ENCODE measurements at regions not wholly inside any gene's neighbourhood (a gene's known extent, or its start where the extent isn't known, plus 50 kb on each side); places are given as distances from the start of the nearest gene placed in this dataset.
A peak's percentile ranks its signal among the peaks of the same experiment; 100 is the strongest.

GRCh38 chr5:105015098-105015497 is 1452.5 kb upstream of the NUDT12 start:
- in situ Hi-C loops (cut with HindIII; ENCODE audit: low pct_unique_long_range_greater_than_20kb, low sequenced_read_pairs), result no loop called here
- no peak for DNase-seq (ENCODE audit: low read depth in 1 of 2, low spot score in 1 of 2)
- TF ChIP-seq JUND (IDR thresholded peaks at IDR 0.05; ENCODE audit: low read depth), result no peak

- in situ Hi-C loops (cut with HindIII; ENCODE audit: low pct_unique_long_range_greater_than_20kb, low sequenced_read_pairs), result no loop called here
- DNase-seq (ENCODE audit: low read depth in 1 of 2, low spot score in 1 of 2), result no peak
- no peak for TF ChIP-seq JUND (IDR thresholded peaks at IDR 0.05; ENCODE audit: low read depth)
Observed at GRCh38 chr5:104998572-104998971, 1436.0 kb upstream of the NUDT12 start.

GRCh38 chr5:104998169-104998568 is 1435.6 kb upstream of the NUDT12 start:
- DNase-seq (ENCODE audit: low read depth in 1 of 2, low spot score in 1 of 2), result peak in 1 of 2 experiments; percentile 10
- in situ Hi-C loops (cut with HindIII; ENCODE audit: low pct_unique_long_range_greater_than_20kb, low sequenced_read_pairs), result no loop called here
- TF ChIP-seq JUND (IDR thresholded peaks at IDR 0.05; ENCODE audit: low read depth), result no peak

GRCh38 chr5:104987074-104987473 is 1424.5 kb upstream of the NUDT12 start:
- no peak for TF ChIP-seq JUND (IDR thresholded peaks at IDR 0.05; ENCODE audit: low read depth)
- in situ Hi-C loops (cut with HindIII; ENCODE audit: low pct_unique_long_range_greater_than_20kb, low sequenced_read_pairs), result no loop called here
- DNase-seq (ENCODE audit: low read depth in 1 of 2, low spot score in 1 of 2), result no peak

GRCh38 chr5:104977529-104977928 is 1414.9 kb upstream of the NUDT12 start:
- peak in 1 of 2 experiments; percentile 14 for DNase-seq (ENCODE audit: low read depth in 1 of 2, low spot score in 1 of 2)
- TF ChIP-seq JUND (IDR thresholded peaks at IDR 0.05; ENCODE audit: low read depth), result no peak
- in situ Hi-C loops (cut with HindIII; ENCODE audit: low pct_unique_long_range_greater_than_20kb, low sequenced_read_pairs), result no loop called here

- in situ Hi-C loops (cut with HindIII; ENCODE audit: low pct_unique_long_range_greater_than_20kb, low sequenced_read_pairs), result no loop called here
- DNase-seq (ENCODE audit: low read depth in 1 of 2, low spot score in 1 of 2), result no peak
- no peak for TF ChIP-seq JUND (IDR thresholded peaks at IDR 0.05; ENCODE audit: low read depth)
Observed at GRCh38 chr5:104967806-104968410, 1405.3 kb upstream of the NUDT12 start.

- in situ Hi-C loops (cut with HindIII; ENCODE audit: low pct_unique_long_range_greater_than_20kb, low sequenced_read_pairs), result no loop called here
- no peak for DNase-seq (ENCODE audit: low read depth in 1 of 2, low spot score in 1 of 2)
- TF ChIP-seq JUND (IDR thresholded peaks at IDR 0.05; ENCODE audit: low read depth), result no peak
Observed at GRCh38 chr5:104965006-104965405, 1402.4 kb upstream of the NUDT12 start.

GRCh38 chr5:104955479-104955878 is 1392.9 kb upstream of the NUDT12 start:
- in situ Hi-C loops (cut with HindIII; ENCODE audit: low pct_unique_long_range_greater_than_20kb, low sequenced_read_pairs), result no loop called here
- TF ChIP-seq JUND (IDR thresholded peaks at IDR 0.05; ENCODE audit: low read depth), result no peak
- no peak for DNase-seq (ENCODE audit: low read depth in 1 of 2, low spot score in 1 of 2)

GRCh38 chr5:104952876-104953275 is 1390.3 kb upstream of the NUDT12 start:
- in situ Hi-C loops (cut with HindIII; ENCODE audit: low pct_unique_long_range_greater_than_20kb, low sequenced_read_pairs), result no loop called here

GRCh38 chr5:104951829-104952228 is 1389.2 kb upstream of the NUDT12 start:
- TF ChIP-seq JUND (IDR thresholded peaks at IDR 0.05; ENCODE audit: low read depth), result no peak
- no peak for DNase-seq (ENCODE audit: low read depth in 1 of 2, low spot score in 1 of 2)
- in situ Hi-C loops (cut with HindIII; ENCODE audit: low pct_unique_long_range_greater_than_20kb, low sequenced_read_pairs), result no loop called here

More at GRCh38 chr5:104952876-104953275, 1390.3 kb upstream of the NUDT12 start:
- DNase-seq (ENCODE audit: low read depth in 1 of 2, low spot score in 1 of 2), result no peak
- no peak for TF ChIP-seq JUND (IDR thresholded peaks at IDR 0.05; ENCODE audit: low read depth)

GRCh38 chr5:104947076-104947475 is 1384.5 kb upstream of the NUDT12 start:
- in situ Hi-C loops (cut with HindIII; ENCODE audit: low pct_unique_long_range_greater_than_20kb, low sequenced_read_pairs), result no loop called here
- no peak for DNase-seq (ENCODE audit: low read depth in 1 of 2, low spot score in 1 of 2)
- TF ChIP-seq JUND (IDR thresholded peaks at IDR 0.05; ENCODE audit: low read depth), result no peak

GRCh38 chr5:104942735-104943134 is 1380.1 kb upstream of the NUDT12 start:
- DNase-seq (ENCODE audit: low read depth in 1 of 2, low spot score in 1 of 2), result peak in 1 of 2 experiments; percentile 27
- in situ Hi-C loops (cut with HindIII; ENCODE audit: low pct_unique_long_range_greater_than_20kb, low sequenced_read_pairs), result no loop called here
- TF ChIP-seq JUND (IDR thresholded peaks at IDR 0.05; ENCODE audit: low read depth), result no peak

- no peak for DNase-seq (ENCODE audit: low read depth in 1 of 2, low spot score in 1 of 2)
- in situ Hi-C loops (cut with HindIII; ENCODE audit: low pct_unique_long_range_greater_than_20kb, low sequenced_read_pairs), result no loop called here
- TF ChIP-seq JUND (IDR thresholded peaks at IDR 0.05; ENCODE audit: low read depth), result no peak
Observed at GRCh38 chr5:104941030-104941645, 1378.5 kb upstream of the NUDT12 start.

GRCh38 chr5:104937598-104937997 is 1375.0 kb upstream of the NUDT12 start:
- in situ Hi-C loops (cut with HindIII; ENCODE audit: low pct_unique_long_range_greater_than_20kb, low sequenced_read_pairs), result no loop called here
- no peak for TF ChIP-seq JUND (IDR thresholded peaks at IDR 0.05; ENCODE audit: low read depth)
- DNase-seq (ENCODE audit: low read depth in 1 of 2, low spot score in 1 of 2), result no peak
